ENCODE measurements at regions not wholly inside any gene's neighbourhood (a gene's known extent, or its start where the extent isn't known, plus 50 kb on each side); places are given as distances from the start of the nearest gene placed in this dataset.

DNA sequence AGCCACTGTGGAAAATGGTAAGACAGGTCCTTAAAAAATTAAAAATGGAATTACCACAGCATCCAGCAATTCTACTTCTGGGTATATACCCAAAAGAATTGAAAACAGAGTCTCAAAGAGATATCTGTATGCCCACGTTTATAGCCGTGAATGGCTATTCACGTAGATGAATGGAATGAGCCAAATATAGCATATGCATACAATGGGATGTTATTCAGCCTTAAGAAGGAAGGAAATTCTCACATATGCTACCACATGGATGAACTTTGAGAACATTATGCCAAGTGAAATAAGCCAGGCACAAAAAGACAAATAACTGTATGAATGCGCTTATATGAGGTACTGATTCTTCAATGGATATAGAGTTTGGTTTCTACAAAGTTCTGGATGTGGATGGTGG, 134.5 kb upstream of the KCNE2 start:
- TF ChIP-seq, protein P1, sequence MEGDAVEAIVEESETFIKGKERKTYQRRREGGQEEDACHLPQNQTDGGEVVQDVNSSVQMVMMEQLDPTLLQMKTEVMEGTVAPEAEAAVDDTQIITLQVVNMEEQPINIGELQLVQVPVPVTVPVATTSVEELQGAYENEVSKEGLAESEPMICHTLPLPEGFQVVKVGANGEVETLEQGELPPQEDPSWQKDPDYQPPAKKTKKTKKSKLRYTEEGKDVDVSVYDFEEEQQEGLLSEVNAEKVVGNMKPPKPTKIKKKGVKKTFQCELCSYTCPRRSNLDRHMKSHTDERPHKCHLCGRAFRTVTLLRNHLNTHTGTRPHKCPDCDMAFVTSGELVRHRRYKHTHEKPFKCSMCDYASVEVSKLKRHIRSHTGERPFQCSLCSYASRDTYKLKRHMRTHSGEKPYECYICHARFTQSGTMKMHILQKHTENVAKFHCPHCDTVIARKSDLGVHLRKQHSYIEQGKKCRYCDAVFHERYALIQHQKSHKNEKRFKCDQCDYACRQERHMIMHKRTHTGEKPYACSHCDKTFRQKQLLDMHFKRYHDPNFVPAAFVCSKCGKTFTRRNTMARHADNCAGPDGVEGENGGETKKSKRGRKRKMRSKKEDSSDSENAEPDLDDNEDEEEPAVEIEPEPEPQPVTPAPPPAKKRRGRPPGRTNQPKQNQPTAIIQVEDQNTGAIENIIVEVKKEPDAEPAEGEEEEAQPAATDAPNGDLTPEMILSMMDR (conservative IDR thresholded peaks at IDR 0.05 in 1 of 2, IDR thresholded peaks at IDR 0.05 in 1 of 2; ENCODE audit: extremely low read depth in 1 of 2, insufficient read depth in 1 of 2, low read depth in 1 of 2, low read length in 2 of 2) = no peak
- no peak for TF ChIP-seq EZH2 (IDR thresholded peaks at IDR 0.05; ENCODE audit: borderline replicate concordance, low read length)

Measured in mammary epithelial cell (primary cell).